ENCODE measurements at regions not wholly inside any gene's neighbourhood (a gene's known extent, or its start where the extent isn't known, plus 50 kb on each side); places are given as distances from the start of the nearest gene placed in this dataset.
A peak's percentile ranks its signal among the peaks of the same experiment; 100 is the strongest.
"Not testable (repeated sequence)": the region's sequence is repeated elsewhere in the genome, so short reads cannot be mapped to it uniquely, and the experiment has no call there.

GRCh38 chr16:29237495-29237894 is 169.0 kb downstream of the NPIPB11 start:
- not testable (repeated sequence) for DNase-seq

- DNase-seq = not testable (repeated sequence)
These were observed 169.5 kb downstream of the NPIPB11 start for GRCh38 chr16:29237023-29237422.

- not testable (repeated sequence) for DNase-seq
These were observed 170.6 kb downstream of the NPIPB11 start for GRCh38 chr16:29235836-29236370.

- DNase-seq = not testable (repeated sequence)
These were observed 171.8 kb downstream of the NPIPB11 start for GRCh38 chr16:29234536-29235275.

GRCh38 chr16:29233705-29234404 is 172.7 kb downstream of the NPIPB11 start:
- DNase-seq = not testable (repeated sequence)

- no peak for DNase-seq
These were observed 173.5 kb downstream of the NPIPB11 start for GRCh38 chr16:29232811-29233704.

- DNase-seq = not testable (repeated sequence)
These were observed 174.3 kb downstream of the NPIPB11 start for GRCh38 chr16:29232160-29232705.

GRCh38 chr16:29231244-29231643 is 175.3 kb downstream of the NPIPB11 start:
- no peak for DNase-seq

GRCh38 chr16:29230671-29231096 is 175.8 kb downstream of the NPIPB11 start:
- no peak for DNase-seq

GRCh38 chr16:29230006-29230668 is 176.4 kb downstream of the NPIPB11 start:
- DNase-seq = not testable (repeated sequence)

- DNase-seq = not testable (repeated sequence)
These were observed 176.9 kb downstream of the NPIPB11 start for GRCh38 chr16:29229616-29230005.

- DNase-seq = not testable (repeated sequence)
These were observed 177.6 kb downstream of the NPIPB11 start for GRCh38 chr16:29228664-29229611.

GRCh38 chr16:29227751-29228663 is 178.5 kb downstream of the NPIPB11 start:
- peak in 20 of 56 donors; percentile 1 to 56 (median 18) for DNase-seq

GRCh38 chr16:29226782-29227181 is 179.7 kb downstream of the NPIPB11 start:
- DNase-seq = no peak

GRCh38 chr16:29224675-29225074 is 181.8 kb downstream of the NPIPB11 start:
- not testable (repeated sequence) for DNase-seq

- not testable (repeated sequence) for DNase-seq
These were observed 183.9 kb downstream of the NPIPB11 start for GRCh38 chr16:29222615-29223014.

GRCh38 chr16:29222008-29222407 is 184.5 kb downstream of the NPIPB11 start:
- not testable (repeated sequence) for DNase-seq
